Activated CD4-positive, alpha-beta T cell treated with anti-CD3 and anti-CD28 coated beads, Interleukin-2, amount 50 U/mL, for 48 hours (primary cell): ENCODE measurements at regions not wholly inside any gene's neighbourhood (a gene's known extent, or its start where the extent isn't known, plus 50 kb on each side); places are given as distances from the start of the nearest gene placed in this dataset.
"Not testable (repeated sequence)": the region's sequence is repeated elsewhere in the genome, so short reads cannot be mapped to it uniquely, and the experiment has no call there.

Source experiments
- DNase-seq, 2 experiments: peaks; one replicate each; pipeline ENCODE4 v3.0.0-alpha.2; 2020

- no peak for DNase-seq
Observed at GRCh38 chr16:87008664-87009063, 308.5 kb downstream of the C16orf95 start.

GRCh38 chr16:87012954-87013938, 303.9 kb downstream of the C16orf95 start:
- DNase-seq = no peak

GRCh38 chr16:87014112-87014511, 303.1 kb downstream of the C16orf95 start:
- no peak for DNase-seq

GRCh38 chr16:87015021-87015420, 302.2 kb downstream of the C16orf95 start:
- no peak for DNase-seq

- no peak for DNase-seq
Observed at GRCh38 chr16:87016046-87017035, 300.9 kb downstream of the C16orf95 start.

GRCh38 chr16:87017371-87018012, 299.7 kb downstream of the C16orf95 start:
- no peak for DNase-seq

- DNase-seq = no peak
Observed at GRCh38 chr16:87025676-87026075, 291.5 kb downstream of the C16orf95 start.

GRCh38 chr16:87027056-87027616, 290.1 kb downstream of the C16orf95 start:
- DNase-seq = no peak

- no peak for DNase-seq
Observed at GRCh38 chr16:87028481-87029320, 288.5 kb downstream of the C16orf95 start.

GRCh38 chr16:87032554-87032953, 284.6 kb downstream of the C16orf95 start:
- no peak for DNase-seq

GRCh38 chr16:87033021-87033471, 284.1 kb downstream of the C16orf95 start:
- no peak for DNase-seq

GRCh38 chr16:87033541-87034300, 283.5 kb downstream of the C16orf95 start:
- no peak for DNase-seq

- no peak for DNase-seq
Observed at GRCh38 chr16:87034317-87034716, 282.9 kb downstream of the C16orf95 start.

GRCh38 chr16:87035053-87035452, 282.1 kb downstream of the C16orf95 start:
- DNase-seq = no peak

- DNase-seq = no peak
Observed at GRCh38 chr16:87037012-87037411, 280.2 kb downstream of the C16orf95 start.

- DNase-seq = not testable (repeated sequence)
Observed at GRCh38 chr16:87038528-87038927, 278.7 kb downstream of the C16orf95 start.

GRCh38 chr16:87040169-87041117, 276.7 kb downstream of the C16orf95 start:
- DNase-seq = no peak

- DNase-seq = no peak
Observed at GRCh38 chr16:87041286-87041685, 275.9 kb downstream of the C16orf95 start.

GRCh38 chr16:87042551-87043230, 274.5 kb downstream of the C16orf95 start:
- DNase-seq = no peak
